ENCODE measurements at regions not wholly inside any gene's neighbourhood (a gene's known extent, or its start where the extent isn't known, plus 50 kb on each side); places are given as distances from the start of the nearest gene placed in this dataset.

GRCh38 chr6:112660626-112661025 lies 313.5 kb downstream of the RFPL4B start:
- H3K27ac ChIP-seq (ENCODE audit: low read depth, low read length), result no peak overlapping the region
- DNase-seq (ENCODE audit: low read depth, low spot score), result no peak
- POLR2A ChIA-PET, result no interaction called here
- no peaks in the 10 kb centered on the region for H3K79me2 ChIP-seq (ENCODE audit: insufficient read depth, low read length)
- no peak overlapping the region for H3K4me2 ChIP-seq (ENCODE audit: low read length)
- H3K36me3 ChIP-seq (ENCODE audit: control insufficient read depth in 1 of 2, insufficient read depth in 2 of 2, low read length in 2 of 2), result no peaks in the 10 kb centered on the region
- no peak for ATAC-seq
- no peaks in the 10 kb centered on the region for H4K20me1 ChIP-seq (ENCODE audit: insufficient read depth)
- H3K27me3 ChIP-seq (ENCODE audit: insufficient read depth, low read length), result no peaks in the 10 kb centered on the region
- H3K9me2 ChIP-seq (ENCODE audit: insufficient read depth), result no peaks in the 10 kb centered on the region; the same call in 1 of the 2 replicates
- no peak overlapping the region for H3K9ac ChIP-seq (ENCODE audit: low read length)
- BruUV-seq (replicated peaks), result no TSS peak
- CTCF ChIA-PET, result no interaction called here
- RAD21 ChIA-PET (ENCODE audit: low non-redundant PET in 1 of 2, low total read pairs in 2 of 2, uncharacterized antibody in 2 of 2, unreplicated experiment in 2 of 2), result no interaction called here
- no peaks in the 10 kb centered on the region for H3K4me1 ChIP-seq (ENCODE audit: control insufficient read depth in 1 of 2, insufficient read depth in 2 of 2, low read length in 2 of 2)
- no peak for TF ChIP-seq POLR2AphosphoS5 (IDR thresholded peaks at IDR 0.05; ENCODE audit: low read depth, low read length)
- no peak for TF ChIP-seq RAD21 (IDR thresholded peaks at IDR 0.05; ENCODE audit: low read depth)
- no peak for TF ChIP-seq SRF (IDR thresholded peaks at IDR 0.05; ENCODE audit: low read depth)
- TF ChIP-seq, protein P1, sequence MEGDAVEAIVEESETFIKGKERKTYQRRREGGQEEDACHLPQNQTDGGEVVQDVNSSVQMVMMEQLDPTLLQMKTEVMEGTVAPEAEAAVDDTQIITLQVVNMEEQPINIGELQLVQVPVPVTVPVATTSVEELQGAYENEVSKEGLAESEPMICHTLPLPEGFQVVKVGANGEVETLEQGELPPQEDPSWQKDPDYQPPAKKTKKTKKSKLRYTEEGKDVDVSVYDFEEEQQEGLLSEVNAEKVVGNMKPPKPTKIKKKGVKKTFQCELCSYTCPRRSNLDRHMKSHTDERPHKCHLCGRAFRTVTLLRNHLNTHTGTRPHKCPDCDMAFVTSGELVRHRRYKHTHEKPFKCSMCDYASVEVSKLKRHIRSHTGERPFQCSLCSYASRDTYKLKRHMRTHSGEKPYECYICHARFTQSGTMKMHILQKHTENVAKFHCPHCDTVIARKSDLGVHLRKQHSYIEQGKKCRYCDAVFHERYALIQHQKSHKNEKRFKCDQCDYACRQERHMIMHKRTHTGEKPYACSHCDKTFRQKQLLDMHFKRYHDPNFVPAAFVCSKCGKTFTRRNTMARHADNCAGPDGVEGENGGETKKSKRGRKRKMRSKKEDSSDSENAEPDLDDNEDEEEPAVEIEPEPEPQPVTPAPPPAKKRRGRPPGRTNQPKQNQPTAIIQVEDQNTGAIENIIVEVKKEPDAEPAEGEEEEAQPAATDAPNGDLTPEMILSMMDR (IDR thresholded peaks at IDR 0.05 in 2 of 3, conservative IDR thresholded peaks at IDR 0.05 in 1 of 3; ENCODE audit: borderline replicate concordance in 1 of 3, insufficient read depth in 1 of 3, low read depth in 2 of 3, low read length in 2 of 3), result no peak
- TF ChIP-seq YY1 (IDR thresholded peaks at IDR 0.05; ENCODE audit: extremely low read depth, insufficient replicate concordance, low read depth, low read length), result no peak
- TF ChIP-seq ZNF274 (IDR thresholded peaks at IDR 0.05; ENCODE audit: low read depth, low read length), result no peak
- TF ChIP-seq EZH2phosphoT487 (IDR thresholded peaks at IDR 0.05; ENCODE audit: borderline replicate concordance), result no peak
- no peak for TF ChIP-seq TCF7L2 (IDR thresholded peaks at IDR 0.05; ENCODE audit: borderline replicate concordance, extremely low read depth, insufficient read depth, insufficient read length)
- TF ChIP-seq ELF1 (IDR thresholded peaks at IDR 0.05; ENCODE audit: borderline replicate concordance, low read depth), result no peak
- TF ChIP-seq, protein P2, sequence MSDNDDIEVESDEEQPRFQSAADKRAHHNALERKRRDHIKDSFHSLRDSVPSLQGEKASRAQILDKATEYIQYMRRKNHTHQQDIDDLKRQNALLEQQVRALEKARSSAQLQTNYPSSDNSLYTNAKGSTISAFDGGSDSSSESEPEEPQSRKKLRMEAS (IDR thresholded peaks at IDR 0.05), result no peak
- no peak for TF ChIP-seq EZH2 (IDR thresholded peaks at IDR 0.05)
- TF ChIP-seq, protein P3, sequence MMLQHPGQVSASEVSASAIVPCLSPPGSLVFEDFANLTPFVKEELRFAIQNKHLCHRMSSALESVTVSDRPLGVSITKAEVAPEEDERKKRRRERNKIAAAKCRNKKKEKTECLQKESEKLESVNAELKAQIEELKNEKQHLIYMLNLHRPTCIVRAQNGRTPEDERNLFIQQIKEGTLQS (IDR thresholded peaks at IDR 0.05), result no peak
- TF ChIP-seq CBX3 (IDR thresholded peaks at IDR 0.05; ENCODE audit: low read depth), result no peak
- no peak for TF ChIP-seq CEBPB (IDR thresholded peaks at IDR 0.05; ENCODE audit: low read depth)
- TF ChIP-seq ZFX (IDR thresholded peaks at IDR 0.05), result no peak
- H3K9me3 ChIP-seq (ENCODE audit: control insufficient read depth in 1 of 2, insufficient read depth in 1 of 2, low read depth in 1 of 2, low read length in 2 of 2), result no peaks in the 10 kb centered on the region
- no peak overlapping the region for H3K4me3 ChIP-seq (replicated peaks in 1 of 2; ENCODE audit: low read depth in 1 of 2, low read length in 2 of 2)
- intact Hi-C loops (cut with micrococcal nuclease), result no loop called here
- H2AFZ ChIP-seq (ENCODE audit: low read depth, low read length, poor library complexity, severe bottlenecking), result no peak overlapping the region
